ENCODE measurements at regions not wholly inside any gene's neighbourhood (a gene's known extent, or its start where the extent isn't known, plus 50 kb on each side); places are given as distances from the start of the nearest gene placed in this dataset.

DNA sequence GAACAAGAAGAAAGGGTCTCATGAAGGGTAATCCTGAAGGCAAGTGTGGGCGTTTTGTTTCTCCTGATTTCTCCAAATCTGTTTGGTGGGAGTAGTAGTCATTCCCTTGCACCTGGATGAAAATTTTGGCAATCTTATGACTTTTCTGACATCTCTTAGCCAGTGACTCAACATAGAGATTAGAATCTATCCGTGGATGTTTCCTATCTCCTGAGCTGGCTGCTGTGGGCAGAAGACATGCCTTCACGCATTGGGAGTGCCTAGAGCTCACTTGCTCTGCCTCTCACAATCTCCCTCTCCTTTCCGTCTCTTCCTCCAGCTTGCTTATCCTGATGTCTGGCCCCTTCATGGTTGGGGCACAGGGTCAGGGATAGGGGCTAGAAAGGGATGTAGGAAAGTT is 174.2 kb upstream of the NFIA start:
- H3K9me3 Mint-ChIP-seq, result peaks cover 9% of the 10 kb centered on the region
- DNase-seq (ENCODE audit: low spot score) (no peak), ATAC-seq (no peak)
- H3K36me3 Mint-ChIP-seq, result no peaks in the 10 kb centered on the region
- H3K27me3 Mint-ChIP-seq (ENCODE audit: low read depth), result no peaks in the 10 kb centered on the region; the same call in 1 of the 2 replicates
- H3K4me3 Mint-ChIP-seq, result no peak overlapping the region
- ChIA-PET CTCF (no interaction called here), POLR2A (no interaction called here)
- TF ChIP-seq ZNF263 (CRISPR knock-in tag; IDR thresholded peaks at IDR 0.05; ENCODE audit: low read depth), result no peak
- TF ChIP-seq, protein P1, sequence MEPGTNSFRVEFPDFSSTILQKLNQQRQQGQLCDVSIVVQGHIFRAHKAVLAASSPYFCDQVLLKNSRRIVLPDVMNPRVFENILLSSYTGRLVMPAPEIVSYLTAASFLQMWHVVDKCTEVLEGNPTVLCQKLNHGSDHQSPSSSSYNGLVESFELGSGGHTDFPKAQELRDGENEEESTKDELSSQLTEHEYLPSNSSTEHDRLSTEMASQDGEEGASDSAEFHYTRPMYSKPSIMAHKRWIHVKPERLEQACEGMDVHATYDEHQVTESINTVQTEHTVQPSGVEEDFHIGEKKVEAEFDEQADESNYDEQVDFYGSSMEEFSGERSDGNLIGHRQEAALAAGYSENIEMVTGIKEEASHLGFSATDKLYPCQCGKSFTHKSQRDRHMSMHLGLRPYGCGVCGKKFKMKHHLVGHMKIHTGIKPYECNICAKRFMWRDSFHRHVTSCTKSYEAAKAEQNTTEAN (CRISPR knock-in tag; IDR thresholded peaks at IDR 0.05), result no peak
- TF ChIP-seq, protein P2, sequence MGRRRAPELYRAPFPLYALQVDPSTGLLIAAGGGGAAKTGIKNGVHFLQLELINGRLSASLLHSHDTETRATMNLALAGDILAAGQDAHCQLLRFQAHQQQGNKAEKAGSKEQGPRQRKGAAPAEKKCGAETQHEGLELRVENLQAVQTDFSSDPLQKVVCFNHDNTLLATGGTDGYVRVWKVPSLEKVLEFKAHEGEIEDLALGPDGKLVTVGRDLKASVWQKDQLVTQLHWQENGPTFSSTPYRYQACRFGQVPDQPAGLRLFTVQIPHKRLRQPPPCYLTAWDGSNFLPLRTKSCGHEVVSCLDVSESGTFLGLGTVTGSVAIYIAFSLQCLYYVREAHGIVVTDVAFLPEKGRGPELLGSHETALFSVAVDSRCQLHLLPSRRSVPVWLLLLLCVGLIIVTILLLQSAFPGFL (CRISPR knock-in tag; IDR thresholded peaks at IDR 0.05; ENCODE audit: borderline replicate concordance), result no peak
- TF ChIP-seq, protein P3, sequence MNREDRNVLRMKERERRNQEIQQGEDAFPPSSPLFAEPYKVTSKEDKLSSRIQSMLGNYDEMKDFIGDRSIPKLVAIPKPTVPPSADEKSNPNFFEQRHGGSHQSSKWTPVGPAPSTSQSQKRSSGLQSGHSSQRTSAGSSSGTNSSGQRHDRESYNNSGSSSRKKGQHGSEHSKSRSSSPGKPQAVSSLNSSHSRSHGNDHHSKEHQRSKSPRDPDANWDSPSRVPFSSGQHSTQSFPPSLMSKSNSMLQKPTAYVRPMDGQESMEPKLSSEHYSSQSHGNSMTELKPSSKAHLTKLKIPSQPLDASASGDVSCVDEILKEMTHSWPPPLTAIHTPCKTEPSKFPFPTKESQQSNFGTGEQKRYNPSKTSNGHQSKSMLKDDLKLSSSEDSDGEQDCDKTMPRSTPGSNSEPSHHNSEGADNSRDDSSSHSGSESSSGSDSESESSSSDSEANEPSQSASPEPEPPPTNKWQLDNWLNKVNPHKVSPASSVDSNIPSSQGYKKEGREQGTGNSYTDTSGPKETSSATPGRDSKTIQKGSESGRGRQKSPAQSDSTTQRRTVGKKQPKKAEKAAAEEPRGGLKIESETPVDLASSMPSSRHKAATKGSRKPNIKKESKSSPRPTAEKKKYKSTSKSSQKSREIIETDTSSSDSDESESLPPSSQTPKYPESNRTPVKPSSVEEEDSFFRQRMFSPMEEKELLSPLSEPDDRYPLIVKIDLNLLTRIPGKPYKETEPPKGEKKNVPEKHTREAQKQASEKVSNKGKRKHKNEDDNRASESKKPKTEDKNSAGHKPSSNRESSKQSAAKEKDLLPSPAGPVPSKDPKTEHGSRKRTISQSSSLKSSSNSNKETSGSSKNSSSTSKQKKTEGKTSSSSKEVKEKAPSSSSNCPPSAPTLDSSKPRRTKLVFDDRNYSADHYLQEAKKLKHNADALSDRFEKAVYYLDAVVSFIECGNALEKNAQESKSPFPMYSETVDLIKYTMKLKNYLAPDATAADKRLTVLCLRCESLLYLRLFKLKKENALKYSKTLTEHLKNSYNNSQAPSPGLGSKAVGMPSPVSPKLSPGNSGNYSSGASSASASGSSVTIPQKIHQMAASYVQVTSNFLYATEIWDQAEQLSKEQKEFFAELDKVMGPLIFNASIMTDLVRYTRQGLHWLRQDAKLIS (CRISPR knock-in tag; IDR thresholded peaks at IDR 0.05; ENCODE audit: borderline replicate concordance), result no peak
- no peak for TF ChIP-seq PRRX2 (CRISPR knock-in tag; IDR thresholded peaks at IDR 0.05)
- no peak for TF ChIP-seq MYBL2 (CRISPR knock-in tag; IDR thresholded peaks at IDR 0.05)
- TF ChIP-seq, protein P4, sequence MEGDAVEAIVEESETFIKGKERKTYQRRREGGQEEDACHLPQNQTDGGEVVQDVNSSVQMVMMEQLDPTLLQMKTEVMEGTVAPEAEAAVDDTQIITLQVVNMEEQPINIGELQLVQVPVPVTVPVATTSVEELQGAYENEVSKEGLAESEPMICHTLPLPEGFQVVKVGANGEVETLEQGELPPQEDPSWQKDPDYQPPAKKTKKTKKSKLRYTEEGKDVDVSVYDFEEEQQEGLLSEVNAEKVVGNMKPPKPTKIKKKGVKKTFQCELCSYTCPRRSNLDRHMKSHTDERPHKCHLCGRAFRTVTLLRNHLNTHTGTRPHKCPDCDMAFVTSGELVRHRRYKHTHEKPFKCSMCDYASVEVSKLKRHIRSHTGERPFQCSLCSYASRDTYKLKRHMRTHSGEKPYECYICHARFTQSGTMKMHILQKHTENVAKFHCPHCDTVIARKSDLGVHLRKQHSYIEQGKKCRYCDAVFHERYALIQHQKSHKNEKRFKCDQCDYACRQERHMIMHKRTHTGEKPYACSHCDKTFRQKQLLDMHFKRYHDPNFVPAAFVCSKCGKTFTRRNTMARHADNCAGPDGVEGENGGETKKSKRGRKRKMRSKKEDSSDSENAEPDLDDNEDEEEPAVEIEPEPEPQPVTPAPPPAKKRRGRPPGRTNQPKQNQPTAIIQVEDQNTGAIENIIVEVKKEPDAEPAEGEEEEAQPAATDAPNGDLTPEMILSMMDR (IDR thresholded peaks at IDR 0.05), result no peak
- TF ChIP-seq, protein P5, sequence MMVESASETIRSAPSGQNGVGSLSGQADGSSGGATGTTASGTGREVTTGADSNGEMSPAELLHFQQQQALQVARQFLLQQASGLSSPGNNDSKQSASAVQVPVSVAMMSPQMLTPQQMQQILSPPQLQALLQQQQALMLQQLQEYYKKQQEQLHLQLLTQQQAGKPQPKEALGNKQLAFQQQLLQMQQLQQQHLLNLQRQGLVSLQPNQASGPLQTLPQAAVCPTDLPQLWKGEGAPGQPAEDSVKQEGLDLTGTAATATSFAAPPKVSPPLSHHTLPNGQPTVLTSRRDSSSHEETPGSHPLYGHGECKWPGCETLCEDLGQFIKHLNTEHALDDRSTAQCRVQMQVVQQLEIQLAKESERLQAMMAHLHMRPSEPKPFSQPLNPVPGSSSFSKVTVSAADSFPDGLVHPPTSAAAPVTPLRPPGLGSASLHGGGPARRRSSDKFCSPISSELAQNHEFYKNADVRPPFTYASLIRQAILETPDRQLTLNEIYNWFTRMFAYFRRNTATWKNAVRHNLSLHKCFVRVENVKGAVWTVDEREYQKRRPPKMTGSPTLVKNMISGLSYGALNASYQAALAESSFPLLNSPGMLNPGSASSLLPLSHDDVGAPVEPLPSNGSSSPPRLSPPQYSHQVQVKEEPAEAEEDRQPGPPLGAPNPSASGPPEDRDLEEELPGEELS (CRISPR knock-in tag; IDR thresholded peaks at IDR 0.05), result no peak
- no peak for TF ChIP-seq NFYB (CRISPR knock-in tag; conservative IDR thresholded peaks at IDR 0.05; ENCODE audit: low read depth)
- no peak for TF ChIP-seq JUN (CRISPR knock-in tag; IDR thresholded peaks at IDR 0.05)
- no peak for TF ChIP-seq ZNF423 (CRISPR knock-in tag; IDR thresholded peaks at IDR 0.05)
- TF ChIP-seq, protein P6, sequence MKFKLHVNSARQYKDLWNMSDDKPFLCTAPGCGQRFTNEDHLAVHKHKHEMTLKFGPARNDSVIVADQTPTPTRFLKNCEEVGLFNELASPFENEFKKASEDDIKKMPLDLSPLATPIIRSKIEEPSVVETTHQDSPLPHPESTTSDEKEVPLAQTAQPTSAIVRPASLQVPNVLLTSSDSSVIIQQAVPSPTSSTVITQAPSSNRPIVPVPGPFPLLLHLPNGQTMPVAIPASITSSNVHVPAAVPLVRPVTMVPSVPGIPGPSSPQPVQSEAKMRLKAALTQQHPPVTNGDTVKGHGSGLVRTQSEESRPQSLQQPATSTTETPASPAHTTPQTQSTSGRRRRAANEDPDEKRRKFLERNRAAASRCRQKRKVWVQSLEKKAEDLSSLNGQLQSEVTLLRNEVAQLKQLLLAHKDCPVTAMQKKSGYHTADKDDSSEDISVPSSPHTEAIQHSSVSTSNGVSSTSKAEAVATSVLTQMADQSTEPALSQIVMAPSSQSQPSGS (CRISPR knock-in tag; IDR thresholded peaks at IDR 0.05; ENCODE audit: borderline replicate concordance, low read depth), result no peak
- TF ChIP-seq CREB1 (CRISPR knock-in tag; IDR thresholded peaks at IDR 0.05), result no peak
- TF ChIP-seq, protein P7, sequence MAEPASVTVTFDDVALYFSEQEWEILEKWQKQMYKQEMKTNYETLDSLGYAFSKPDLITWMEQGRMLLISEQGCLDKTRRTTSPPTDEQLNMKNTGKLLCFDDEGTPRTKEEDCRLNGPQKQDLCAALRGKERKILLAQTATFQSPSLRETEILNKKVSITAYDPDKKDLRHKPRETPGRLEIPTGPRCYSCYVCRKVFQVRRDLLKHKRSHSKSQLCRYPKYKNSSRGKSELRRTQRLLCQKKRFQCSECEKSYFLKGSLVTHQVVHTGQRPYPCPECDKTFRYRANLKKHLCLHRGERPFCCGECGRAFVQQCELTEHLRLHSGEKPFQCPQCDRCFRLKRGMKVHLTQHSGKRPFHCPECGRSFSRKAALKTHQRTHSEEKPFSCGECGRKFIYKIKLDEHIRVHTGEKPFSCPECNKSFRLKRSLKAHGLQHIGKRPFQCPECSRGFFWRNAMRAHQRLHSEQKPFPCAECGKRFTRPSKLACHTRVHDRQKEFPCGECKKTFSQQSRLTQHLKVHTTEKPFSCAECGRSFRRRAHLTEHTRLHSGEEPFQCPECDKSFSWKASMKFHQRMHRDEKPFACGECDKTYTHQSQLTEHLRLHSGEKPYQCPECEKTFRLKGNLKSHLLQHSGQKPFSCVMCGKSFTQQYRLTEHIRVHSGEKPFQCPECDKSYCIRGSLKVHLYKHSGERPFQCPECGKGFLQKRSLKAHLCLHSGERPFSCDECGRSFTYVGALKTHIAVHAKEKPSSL (CRISPR knock-in tag; conservative IDR thresholded peaks at IDR 0.05), result no peak
- TF ChIP-seq, protein P8, sequence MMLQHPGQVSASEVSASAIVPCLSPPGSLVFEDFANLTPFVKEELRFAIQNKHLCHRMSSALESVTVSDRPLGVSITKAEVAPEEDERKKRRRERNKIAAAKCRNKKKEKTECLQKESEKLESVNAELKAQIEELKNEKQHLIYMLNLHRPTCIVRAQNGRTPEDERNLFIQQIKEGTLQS (CRISPR knock-in tag; conservative IDR thresholded peaks at IDR 0.05), result no peak
- peaks cover 59% of the 10 kb centered on the region for H3K4me1 Mint-ChIP-seq
- no peak overlapping the region for H3K27ac Mint-ChIP-seq
